PC-9 (cell line): ENCODE measurements at regions not wholly inside any gene's neighbourhood (a gene's known extent, or its start where the extent isn't known, plus 50 kb on each side); places are given as distances from the start of the nearest gene placed in this dataset.
"Not testable (repeated sequence)": the region's sequence is repeated elsewhere in the genome, so short reads cannot be mapped to it uniquely, and the experiment has no call there.

Experiments
- EZH2 ChIP-seq: fragments of 200-600 bp; sonication (generic); IDR thresholded peaks from 2 replicates; pipeline ENCODE4 v1.8.0; 2017; ENCODE audit warnings: antibody characterized with exemption, low read depth
- TF ChIP-seq, protein P1 (sequence below): fragments of 200-600 bp; sonication (generic); conservative IDR thresholded peaks from 2 replicates; pipeline ENCODE4 v1.6.1; 2017; ENCODE audit warnings: mixed run types, antibody characterized with exemption, mild to moderate bottlenecking, moderate library complexity

DNA sequence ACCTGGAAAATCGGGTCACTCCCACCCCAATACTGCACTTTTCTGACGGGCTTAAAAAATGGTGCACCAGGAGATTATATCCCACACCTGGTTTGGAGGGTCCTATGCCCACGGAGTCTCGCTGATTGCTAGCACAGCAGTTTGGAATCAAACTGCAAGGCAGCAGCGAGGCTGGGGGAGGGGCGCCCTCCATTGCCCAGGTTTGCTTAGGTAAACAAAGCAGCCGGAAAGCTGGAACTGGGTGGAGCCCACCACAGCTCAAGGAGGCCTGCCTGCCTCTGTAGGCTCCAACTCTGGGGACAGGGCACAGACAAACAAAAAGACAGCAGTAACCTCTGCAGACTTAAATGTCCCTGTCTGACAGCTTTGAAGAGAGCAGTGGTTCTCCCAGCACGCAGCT lies 167.1 kb upstream of the PHACTR1 start:
- TF ChIP-seq, protein P1, sequence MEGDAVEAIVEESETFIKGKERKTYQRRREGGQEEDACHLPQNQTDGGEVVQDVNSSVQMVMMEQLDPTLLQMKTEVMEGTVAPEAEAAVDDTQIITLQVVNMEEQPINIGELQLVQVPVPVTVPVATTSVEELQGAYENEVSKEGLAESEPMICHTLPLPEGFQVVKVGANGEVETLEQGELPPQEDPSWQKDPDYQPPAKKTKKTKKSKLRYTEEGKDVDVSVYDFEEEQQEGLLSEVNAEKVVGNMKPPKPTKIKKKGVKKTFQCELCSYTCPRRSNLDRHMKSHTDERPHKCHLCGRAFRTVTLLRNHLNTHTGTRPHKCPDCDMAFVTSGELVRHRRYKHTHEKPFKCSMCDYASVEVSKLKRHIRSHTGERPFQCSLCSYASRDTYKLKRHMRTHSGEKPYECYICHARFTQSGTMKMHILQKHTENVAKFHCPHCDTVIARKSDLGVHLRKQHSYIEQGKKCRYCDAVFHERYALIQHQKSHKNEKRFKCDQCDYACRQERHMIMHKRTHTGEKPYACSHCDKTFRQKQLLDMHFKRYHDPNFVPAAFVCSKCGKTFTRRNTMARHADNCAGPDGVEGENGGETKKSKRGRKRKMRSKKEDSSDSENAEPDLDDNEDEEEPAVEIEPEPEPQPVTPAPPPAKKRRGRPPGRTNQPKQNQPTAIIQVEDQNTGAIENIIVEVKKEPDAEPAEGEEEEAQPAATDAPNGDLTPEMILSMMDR: not testable (repeated sequence)
- TF ChIP-seq EZH2: not testable (repeated sequence)
